Ascending aorta (tissue), 2 donors: ENCODE measurements at regions not wholly inside any gene's neighbourhood (a gene's known extent, or its start where the extent isn't known, plus 50 kb on each side); places are given as distances from the start of the nearest gene placed in this dataset.

Source experiments
- DNase-seq, 2 donors: peaks; one replicate each; pipeline ENCODE4 v3.0.0-alpha.2; 2019; ENCODE audit warnings: low spot score in 2 of 2
- H3K27ac ChIP-seq, 2 donors: fragments of 200-600 bp; sonication (generic); one replicate each; pipeline ENCODE4 v1.5.1; 2016 to 2017; ENCODE audit warnings: mild to moderate bottlenecking in 1 of 2
- H3K27me3 ChIP-seq: fragments of 200-600 bp; sonication (generic); one replicate; pipeline ENCODE4 v1.5.1; 2017
- H3K36me3 ChIP-seq, 2 donors: fragments of 200-600 bp; sonication (generic); one replicate each; pipeline ENCODE4 v1.5.1; 2016
- H3K4me1 ChIP-seq, 2 donors: fragments of 200-600 bp; sonication (generic); one replicate each; pipeline ENCODE4 v1.5.1; 2016 to 2017; ENCODE audit warnings: mild to moderate bottlenecking in 1 of 2
- H3K4me3 ChIP-seq, 2 donors: fragments of 200-600 bp; sonication (generic); one replicate each; pipeline ENCODE4 v1.5.1; 2016 to 2017; ENCODE audit warnings: mild to moderate bottlenecking in 1 of 2
- H3K9me3 ChIP-seq, 2 donors: fragments of 200-600 bp; sonication (generic); one replicate each; pipeline ENCODE4 v1.5.1; 2016
- CTCF ChIP-seq, 3 experiments: fragments of 200-600 bp in 2 of 3; fragments of 450-650 bp in 1 of 3; sonication (generic) in 2 of 3; IDR thresholded peaks; one replicate each; pipeline ENCODE4 v1.5.1; 2016 to 2019; ENCODE audit warnings: antibody characterized with exemption in 3 of 3, mild to moderate bottlenecking in 1 of 3, moderate library complexity in 1 of 3
- intact Hi-C: fragments of 100-400 bp; cut with DNase I; formaldehyde crosslinking; loops from one replicate; pipeline ENCODE4 v1.15.1; 2023

- no peaks in the 10 kb centered on the region for H3K9me3 ChIP-seq
- intact Hi-C loops, result no loop called here
- no peak for TF ChIP-seq CTCF (IDR thresholded peaks at IDR 0.05)
- H3K4me3 ChIP-seq, result no peak overlapping the region
- no peaks in the 10 kb centered on the region for H3K36me3 ChIP-seq
- no peak overlapping the region for H3K27ac ChIP-seq
- H3K27me3 ChIP-seq, result no peaks in the 10 kb centered on the region
- no peaks in the 10 kb centered on the region for H3K4me1 ChIP-seq
- no peak for DNase-seq
Observed at GRCh38 chr18:60663060-60663989, 290.8 kb upstream of the MC4R start.

GRCh38 chr18:60664736-60665135, 292.2 kb upstream of the MC4R start:
- TF ChIP-seq CTCF (IDR thresholded peaks at IDR 0.05), result no peak
- no peak overlapping the region for H3K4me3 ChIP-seq
- H3K27ac ChIP-seq, result no peak overlapping the region
- no peaks in the 10 kb centered on the region for H3K9me3 ChIP-seq
- H3K36me3 ChIP-seq, result no peaks in the 10 kb centered on the region
- no peaks in the 10 kb centered on the region for H3K4me1 ChIP-seq
- no peaks in the 10 kb centered on the region for H3K27me3 ChIP-seq
- no peak for DNase-seq
- intact Hi-C loops, result no loop called here

- intact Hi-C loops, result no loop called here
- no peaks in the 10 kb centered on the region for H3K9me3 ChIP-seq
- no peaks in the 10 kb centered on the region for H3K27me3 ChIP-seq
- no peak for TF ChIP-seq CTCF (IDR thresholded peaks at IDR 0.05)
- no peak overlapping the region for H3K27ac ChIP-seq
- H3K4me3 ChIP-seq, result no peak overlapping the region
- no peak for DNase-seq
- H3K4me1 ChIP-seq, result no peaks in the 10 kb centered on the region
- no peaks in the 10 kb centered on the region for H3K36me3 ChIP-seq
Observed at GRCh38 chr18:60667016-60667415, 294.4 kb upstream of the MC4R start.

- H3K4me3 ChIP-seq, result no peak overlapping the region
- DNase-seq, result no peak
- intact Hi-C loops, result no loop called here
- no peaks in the 10 kb centered on the region for H3K36me3 ChIP-seq
- TF ChIP-seq CTCF (IDR thresholded peaks at IDR 0.05), result no peak
- no peak overlapping the region for H3K27ac ChIP-seq
- no peaks in the 10 kb centered on the region for H3K9me3 ChIP-seq
- no peaks in the 10 kb centered on the region for H3K4me1 ChIP-seq
- no peaks in the 10 kb centered on the region for H3K27me3 ChIP-seq
Observed at GRCh38 chr18:60668583-60668982, 296.0 kb upstream of the MC4R start.

GRCh38 chr18:60669938-60670337, 297.4 kb upstream of the MC4R start:
- H3K9me3 ChIP-seq, result no peaks in the 10 kb centered on the region
- H3K36me3 ChIP-seq, result no peaks in the 10 kb centered on the region
- TF ChIP-seq CTCF (IDR thresholded peaks at IDR 0.05), result no peak
- H3K4me1 ChIP-seq, result no peaks in the 10 kb centered on the region
- no peak for DNase-seq
- H3K27ac ChIP-seq, result no peak overlapping the region
- intact Hi-C loops, result no loop called here
- H3K4me3 ChIP-seq, result no peak overlapping the region
- no peaks in the 10 kb centered on the region for H3K27me3 ChIP-seq
